ENCODE measurements at regions not wholly inside any gene's neighbourhood (a gene's known extent, or its start where the extent isn't known, plus 50 kb on each side); places are given as distances from the start of the nearest gene placed in this dataset.

GRCh38 chr3:107116251-107116650 is 261.0 kb upstream of the CCDC54 start:
- H3K4me3 ChIP-seq (ENCODE audit: low read depth in 1 of 2, low read length in 2 of 2) = no peak overlapping the region
- H3K36me3 ChIP-seq (ENCODE audit: control insufficient read depth in 1 of 2, insufficient read depth in 2 of 2, low read length in 2 of 2) = no peaks in the 10 kb centered on the region
- H3K4me1 ChIP-seq (ENCODE audit: control insufficient read depth in 1 of 2, insufficient read depth in 2 of 2, low read length in 2 of 2) = peaks cover 0 to 3% of the 10 kb centered on the region in 2 donors

GRCh38 chr3:107117156-107117555 is 260.1 kb upstream of the CCDC54 start:
- Histone ChIP-seq H3K4me3 (ENCODE audit: low read depth in 1 of 2, low read length in 2 of 2) (no peak overlapping the region), H3K36me3 (ENCODE audit: control insufficient read depth in 1 of 2, insufficient read depth in 2 of 2, low read length in 2 of 2) (no peaks in the 10 kb centered on the region), H3K27me3 (ENCODE audit: low read depth, low read length) (no peaks in the 10 kb centered on the region), H3K27ac (ENCODE audit: low read length) (no peak overlapping the region), H3K4me1 (ENCODE audit: control insufficient read depth in 1 of 2, insufficient read depth in 2 of 2, low read length in 2 of 2) (peaks cover 0 to 3% of the 10 kb centered on the region in 2 donors), H3K9me3 (ENCODE audit: control insufficient read depth in 1 of 2, low read length in 2 of 2) (no peaks in the 10 kb centered on the region)

More at GRCh38 chr3:107116251-107116650, 261.0 kb upstream of the CCDC54 start:
- H3K27ac ChIP-seq (ENCODE audit: low read length) = no peak overlapping the region
- no peaks in the 10 kb centered on the region for H3K27me3 ChIP-seq (ENCODE audit: low read depth, low read length)
- H3K9me3 ChIP-seq (ENCODE audit: control insufficient read depth in 1 of 2, low read length in 2 of 2) = no peaks in the 10 kb centered on the region

GRCh38 chr3:107117922-107118536 is 259.2 kb upstream of the CCDC54 start:
- Histone ChIP-seq H3K4me3 (ENCODE audit: low read depth in 1 of 2, low read length in 2 of 2) (no peak overlapping the region), H3K36me3 (ENCODE audit: control insufficient read depth in 1 of 2, insufficient read depth in 2 of 2, low read length in 2 of 2) (no peaks in the 10 kb centered on the region), H3K4me1 (ENCODE audit: control insufficient read depth in 1 of 2, insufficient read depth in 2 of 2, low read length in 2 of 2) (peaks cover 0 to 3% of the 10 kb centered on the region in 2 donors), H3K27me3 (ENCODE audit: low read depth, low read length) (no peaks in the 10 kb centered on the region), H3K9me3 (ENCODE audit: control insufficient read depth in 1 of 2, low read length in 2 of 2) (no peaks in the 10 kb centered on the region), H3K27ac (ENCODE audit: low read length) (no peak overlapping the region)

GRCh38 chr3:107124885-107125284 is 252.4 kb upstream of the CCDC54 start:
- Histone ChIP-seq H3K27ac (ENCODE audit: low read length) (no peak overlapping the region), H3K9me3 (ENCODE audit: control insufficient read depth in 1 of 2, low read length in 2 of 2) (no peaks in the 10 kb centered on the region), H3K4me1 (ENCODE audit: control insufficient read depth in 1 of 2, insufficient read depth in 2 of 2, low read length in 2 of 2) (no peaks in the 10 kb centered on the region), H3K36me3 (ENCODE audit: control insufficient read depth in 1 of 2, insufficient read depth in 2 of 2, low read length in 2 of 2) (no peaks in the 10 kb centered on the region), H3K27me3 (ENCODE audit: low read depth, low read length) (no peaks in the 10 kb centered on the region), H3K4me3 (ENCODE audit: low read depth in 1 of 2, low read length in 2 of 2) (no peak overlapping the region)

GRCh38 chr3:107128946-107129345 is 248.3 kb upstream of the CCDC54 start:
- no peaks in the 10 kb centered on the region for H3K27me3 ChIP-seq (ENCODE audit: low read depth, low read length)
- H3K9me3 ChIP-seq (ENCODE audit: control insufficient read depth in 1 of 2, low read length in 2 of 2) = no peaks in the 10 kb centered on the region
- no peak overlapping the region for H3K27ac ChIP-seq (ENCODE audit: low read length)

GRCh38 chr3:107130089-107130700 is 247.0 kb upstream of the CCDC54 start:
- Histone ChIP-seq H3K4me1 (ENCODE audit: control insufficient read depth in 1 of 2, insufficient read depth in 2 of 2, low read length in 2 of 2) (no peaks in the 10 kb centered on the region), H3K27me3 (ENCODE audit: low read depth, low read length) (no peaks in the 10 kb centered on the region), H3K4me3 (ENCODE audit: low read depth in 1 of 2, low read length in 2 of 2) (no peak overlapping the region), H3K27ac (ENCODE audit: low read length) (no peak overlapping the region), H3K9me3 (ENCODE audit: control insufficient read depth in 1 of 2, low read length in 2 of 2) (no peaks in the 10 kb centered on the region), H3K36me3 (ENCODE audit: control insufficient read depth in 1 of 2, insufficient read depth in 2 of 2, low read length in 2 of 2) (no peaks in the 10 kb centered on the region)

More at GRCh38 chr3:107128946-107129345, 248.3 kb upstream of the CCDC54 start:
- H3K4me3 ChIP-seq (ENCODE audit: low read depth in 1 of 2, low read length in 2 of 2) = no peak overlapping the region
- no peaks in the 10 kb centered on the region for H3K4me1 ChIP-seq (ENCODE audit: control insufficient read depth in 1 of 2, insufficient read depth in 2 of 2, low read length in 2 of 2)
- H3K36me3 ChIP-seq (ENCODE audit: control insufficient read depth in 1 of 2, insufficient read depth in 2 of 2, low read length in 2 of 2) = no peaks in the 10 kb centered on the region

- no peaks in the 10 kb centered on the region for H3K9me3 ChIP-seq (ENCODE audit: control insufficient read depth in 1 of 2, low read length in 2 of 2)
- no peak overlapping the region for H3K4me3 ChIP-seq (ENCODE audit: low read depth in 1 of 2, low read length in 2 of 2)
- no peak overlapping the region for H3K27ac ChIP-seq (ENCODE audit: low read length)
- H3K36me3 ChIP-seq (ENCODE audit: control insufficient read depth in 1 of 2, insufficient read depth in 2 of 2, low read length in 2 of 2) = no peaks in the 10 kb centered on the region
- H3K4me1 ChIP-seq (ENCODE audit: control insufficient read depth in 1 of 2, insufficient read depth in 2 of 2, low read length in 2 of 2) = no peaks in the 10 kb centered on the region
- no peaks in the 10 kb centered on the region for H3K27me3 ChIP-seq (ENCODE audit: low read depth, low read length)
Measured at GRCh38 chr3:107132674-107133073, 244.6 kb upstream of the CCDC54 start.

- H3K27me3 ChIP-seq (ENCODE audit: low read depth, low read length) = no peaks in the 10 kb centered on the region
- no peak overlapping the region for H3K4me3 ChIP-seq (ENCODE audit: low read depth in 1 of 2, low read length in 2 of 2)
- H3K27ac ChIP-seq (ENCODE audit: low read length) = no peak overlapping the region
- H3K4me1 ChIP-seq (ENCODE audit: control insufficient read depth in 1 of 2, insufficient read depth in 2 of 2, low read length in 2 of 2) = no peaks in the 10 kb centered on the region
- H3K9me3 ChIP-seq (ENCODE audit: control insufficient read depth in 1 of 2, low read length in 2 of 2) = no peaks in the 10 kb centered on the region
- no peaks in the 10 kb centered on the region for H3K36me3 ChIP-seq (ENCODE audit: control insufficient read depth in 1 of 2, insufficient read depth in 2 of 2, low read length in 2 of 2)
Measured at GRCh38 chr3:107133891-107134290, 243.3 kb upstream of the CCDC54 start.

- H3K4me3 ChIP-seq (ENCODE audit: low read depth in 1 of 2, low read length in 2 of 2) = no peak overlapping the region
- no peaks in the 10 kb centered on the region for H3K36me3 ChIP-seq (ENCODE audit: control insufficient read depth in 1 of 2, insufficient read depth in 2 of 2, low read length in 2 of 2)
- no peaks in the 10 kb centered on the region for H3K4me1 ChIP-seq (ENCODE audit: control insufficient read depth in 1 of 2, insufficient read depth in 2 of 2, low read length in 2 of 2)
- no peaks in the 10 kb centered on the region for H3K9me3 ChIP-seq (ENCODE audit: control insufficient read depth in 1 of 2, low read length in 2 of 2)
- H3K27me3 ChIP-seq (ENCODE audit: low read depth, low read length) = no peaks in the 10 kb centered on the region
- no peak overlapping the region for H3K27ac ChIP-seq (ENCODE audit: low read length)
Measured at GRCh38 chr3:107142171-107142570, 235.1 kb upstream of the CCDC54 start.

- no peaks in the 10 kb centered on the region for H3K27me3 ChIP-seq (ENCODE audit: low read depth, low read length)
- H3K9me3 ChIP-seq (ENCODE audit: control insufficient read depth in 1 of 2, low read length in 2 of 2) = no peaks in the 10 kb centered on the region
- H3K4me3 ChIP-seq (ENCODE audit: low read depth in 1 of 2, low read length in 2 of 2) = no peak overlapping the region
- no peaks in the 10 kb centered on the region for H3K36me3 ChIP-seq (ENCODE audit: control insufficient read depth in 1 of 2, insufficient read depth in 2 of 2, low read length in 2 of 2)
- no peaks in the 10 kb centered on the region for H3K4me1 ChIP-seq (ENCODE audit: control insufficient read depth in 1 of 2, insufficient read depth in 2 of 2, low read length in 2 of 2)
- no peak overlapping the region for H3K27ac ChIP-seq (ENCODE audit: low read length)
Measured at GRCh38 chr3:107142786-107143575, 234.3 kb upstream of the CCDC54 start.

GRCh38 chr3:107150675-107151074 is 226.6 kb upstream of the CCDC54 start:
- peaks cover 0 to 3% of the 10 kb centered on the region in 2 donors for H3K9me3 ChIP-seq (ENCODE audit: control insufficient read depth in 1 of 2, low read length in 2 of 2)
- H3K27ac ChIP-seq (ENCODE audit: low read length) = no peak overlapping the region
- no peaks in the 10 kb centered on the region for H3K27me3 ChIP-seq (ENCODE audit: low read depth, low read length)

More at GRCh38 chr3:107150675-107151074, 226.6 kb upstream of the CCDC54 start:
- no peaks in the 10 kb centered on the region for H3K36me3 ChIP-seq (ENCODE audit: control insufficient read depth in 1 of 2, insufficient read depth in 2 of 2, low read length in 2 of 2)
- H3K4me3 ChIP-seq (ENCODE audit: low read depth in 1 of 2, low read length in 2 of 2) = no peak overlapping the region
- H3K4me1 ChIP-seq (ENCODE audit: control insufficient read depth in 1 of 2, insufficient read depth in 2 of 2, low read length in 2 of 2) = no peaks in the 10 kb centered on the region
